SIG-M5 treated with dmso at 0.1 percent for 504 hours (cell line): ENCODE measurements at regions not wholly inside any gene's neighbourhood (a gene's known extent, or its start where the extent isn't known, plus 50 kb on each side); places are given as distances from the start of the nearest gene placed in this dataset.
"Not testable (repeated sequence)": the region's sequence is repeated elsewhere in the genome, so short reads cannot be mapped to it uniquely, and the experiment has no call there.

ENCODE experiments used
- DNase-seq: peaks from one replicate; lab custom pipeline; 2025; ENCODE audit not compliant: unreplicated experiment; lab: John Stamatoyannopoulos, UW

- DNase-seq: no peak
These were observed 103.2 kb upstream of the EIF5 start for GRCh38 chr14:103230658-103231334.

GRCh38 chr14:103231376-103232019 lies 102.5 kb upstream of the EIF5 start:
- DNase-seq: no peak

- no peak for DNase-seq
These were observed 101.8 kb upstream of the EIF5 start for GRCh38 chr14:103232031-103232808.

GRCh38 chr14:103232831-103233319 lies 101.2 kb upstream of the EIF5 start:
- DNase-seq: no peak

GRCh38 chr14:103233328-103233727 lies 100.7 kb upstream of the EIF5 start:
- DNase-seq: no peak

GRCh38 chr14:103234826-103235225 lies 99.2 kb upstream of the EIF5 start:
- DNase-seq: not testable (repeated sequence)

- not testable (repeated sequence) for DNase-seq
These were observed 98.5 kb upstream of the EIF5 start for GRCh38 chr14:103235506-103235905.

GRCh38 chr14:103239751-103240150 lies 94.3 kb upstream of the EIF5 start:
- DNase-seq: no peak

- DNase-seq: no peak
These were observed 92.5 kb upstream of the EIF5 start for GRCh38 chr14:103241531-103241930.

- DNase-seq: no peak
These were observed 90.0 kb upstream of the EIF5 start for GRCh38 chr14:103243764-103244737.

- DNase-seq: not testable (repeated sequence)
These were observed 88.4 kb upstream of the EIF5 start for GRCh38 chr14:103245624-103246031.

- DNase-seq: no peak
These were observed 88.0 kb upstream of the EIF5 start for GRCh38 chr14:103246070-103246469.

GRCh38 chr14:103247169-103247606 lies 86.8 kb upstream of the EIF5 start:
- no peak for DNase-seq

- no peak for DNase-seq
These were observed 83.9 kb upstream of the EIF5 start for GRCh38 chr14:103250181-103250580.

GRCh38 chr14:103250874-103251273 lies 83.2 kb upstream of the EIF5 start:
- no peak for DNase-seq

- DNase-seq: no peak
These were observed 78.5 kb upstream of the EIF5 start for GRCh38 chr14:103255555-103255954.

GRCh38 chr14:103256406-103256805 lies 77.6 kb upstream of the EIF5 start:
- no peak for DNase-seq

- no peak for DNase-seq
These were observed 76.7 kb upstream of the EIF5 start for GRCh38 chr14:103257211-103257962.

GRCh38 chr14:103258211-103258610 lies 75.8 kb upstream of the EIF5 start:
- no peak for DNase-seq

GRCh38 chr14:103259184-103259583 lies 74.9 kb upstream of the EIF5 start:
- no peak for DNase-seq
